A673 (cell line): ENCODE measurements at regions not wholly inside any gene's neighbourhood (a gene's known extent, or its start where the extent isn't known, plus 50 kb on each side); places are given as distances from the start of the nearest gene placed in this dataset.

Experiments used
- BruUV-seq: library from RNA; stranded (reverse); fragments of 400-500 nt; replicated peaks from 2 replicates; lab custom pipeline; 2021; lab: Mats Ljungman, UMichigan
- CTCF ChIA-PET: fragments of 300-600 bp; sonication (Branson Sonifier 250); formaldehyde crosslinking; loops from one replicate; lab custom pipeline; 2022; ENCODE audit warnings: antibody characterized with exemption; lab: Charles Lee
- POLR2A ChIA-PET: fragments of 300-600 bp; sonication (Branson Sonifier 250); formaldehyde crosslinking; loops from one replicate; lab custom pipeline; 2022; ENCODE audit warnings: antibody characterized with exemption; ENCODE audit not compliant: low non-redundant PET; lab: Charles Lee
- DNase-seq: peaks from one replicate; pipeline ENCODE4 v3.0.0-alpha.2; 2015; ENCODE audit warnings: low spot score
- H3K27ac ChIP-seq: fragments of 200-600 bp; sonication (generic); 2 replicates; pipeline ENCODE4 v1.5.1; 2016; ENCODE audit warnings: mixed run types, low read depth, mild to moderate bottlenecking, mixed read lengths, antibody characterized with exemption, low read length; ENCODE audit not compliant: poor library complexity, severe bottlenecking
- H3K27me3 ChIP-seq: fragments of 200-600 bp; sonication (generic); replicated peaks from 2 replicates; pipeline ENCODE4 v1.6.1; 2017; ENCODE audit warnings: mixed run types, low read depth, mild to moderate bottlenecking, mixed read lengths, antibody characterized with exemption, low read length; ENCODE audit not compliant: insufficient read depth, poor library complexity
- H3K36me3 ChIP-seq: fragments of 200-600 bp; sonication (generic); 2 replicates; pipeline ENCODE4 v1.6.1; 2016; ENCODE audit warnings: mixed run types, mild to moderate bottlenecking, mixed read lengths, antibody characterized with exemption, low read length; ENCODE audit not compliant: insufficient read depth, poor library complexity, severe bottlenecking
- H3K4me1 ChIP-seq: fragments of 200-600 bp; sonication (generic); 2 replicates; pipeline ENCODE4 v1.6.1; 2017; ENCODE audit warnings: mixed run types, mild to moderate bottlenecking, mixed read lengths, antibody characterized with exemption, low read length; ENCODE audit not compliant: insufficient read depth, poor library complexity, severe bottlenecking
- H3K4me3 ChIP-seq: fragments of 200-600 bp; sonication (generic); 2 replicates; pipeline ENCODE4 v1.5.1; 2016; ENCODE audit warnings: low read depth, mixed run types, mild to moderate bottlenecking, mixed read lengths, low read length; ENCODE audit not compliant: poor library complexity, severe bottlenecking
- H3K9me3 ChIP-seq: fragments of 200-600 bp; sonication (generic); 2 replicates; pipeline ENCODE4 v1.6.1; 2016; ENCODE audit warnings: mixed run types, low read depth, mild to moderate bottlenecking, mixed read lengths, antibody characterized with exemption, low read length; ENCODE audit not compliant: poor library complexity, severe bottlenecking
- CTCF ChIP-seq: fragments of 300-800, 200-600 bp; sonication (generic); conservative IDR thresholded peaks from 2 replicates; pipeline ENCODE4 v1.5.1; 2017; ENCODE audit warnings: low read depth, mild to moderate bottlenecking, antibody characterized with exemption, low read length, moderate library complexity, mixed read lengths
- EZH2 ChIP-seq: fragments of 200-600 bp; sonication (generic); IDR thresholded peaks from 2 replicates; pipeline ENCODE4 v1.6.1; 2017; ENCODE audit warnings: borderline replicate concordance, low read depth, mild to moderate bottlenecking, mixed read lengths, antibody characterized with exemption, low read length; ENCODE audit not compliant: poor library complexity, severe bottlenecking
- intact Hi-C: fragments of 100-400 bp; cut with micrococcal nuclease; formaldehyde crosslinking; loops from one replicate; pipeline ENCODE4 v1.10.0; 2022; ENCODE audit not compliant: unreplicated experiment

GRCh38 chr3:152628496-152628895, 206.4 kb upstream of the P2RY1 start:
- Histone ChIP-seq H3K4me1 (peaks cover 17% of the 10 kb centered on the region), H3K4me3 (no peak overlapping the region), H3K36me3 (no peaks in the 10 kb centered on the region), H3K27ac (no peak overlapping the region), H3K9me3 (no peaks in the 10 kb centered on the region), H3K27me3 (no peaks in the 10 kb centered on the region)
- no TSS peak for BruUV-seq
- POLR2A ChIA-PET: no interaction called here
- intact Hi-C loops: no loop called here
- TF ChIP-seq EZH2 (no peak), CTCF (no peak)
- no peak for DNase-seq
- CTCF ChIA-PET: no interaction called here

GRCh38 chr3:152629363-152630122, 205.4 kb upstream of the P2RY1 start:
- Histone ChIP-seq H3K4me3 (no peak overlapping the region), H3K9me3 (no peaks in the 10 kb centered on the region), H3K36me3 (no peaks in the 10 kb centered on the region), H3K4me1 (peaks cover 8% of the 10 kb centered on the region), H3K27ac (no peak overlapping the region), H3K27me3 (no peaks in the 10 kb centered on the region)
- POLR2A ChIA-PET: no interaction called here
- CTCF ChIA-PET: no interaction called here
- no peak for TF ChIP-seq EZH2
- TF ChIP-seq CTCF: no peak
- intact Hi-C loops: no loop called here
- BruUV-seq: no TSS peak
- DNase-seq: no peak

- Histone ChIP-seq H3K27me3 (no peaks in the 10 kb centered on the region), H3K4me1 (peaks cover 20% of the 10 kb centered on the region), H3K4me3 (no peak overlapping the region), H3K27ac (no peak overlapping the region), H3K9me3 (no peaks in the 10 kb centered on the region), H3K36me3 (no peaks in the 10 kb centered on the region)
- ChIA-PET CTCF (no interaction called here), POLR2A (no interaction called here)
- TF ChIP-seq CTCF (no peak), EZH2 (no peak)
- intact Hi-C loops: no loop called here
- BruUV-seq: no TSS peak
- no peak for DNase-seq
Measured at GRCh38 chr3:152635389-152635788, 199.5 kb upstream of the P2RY1 start.
